MM.1S (cell line): ENCODE measurements at regions not wholly inside any gene's neighbourhood (a gene's known extent, or its start where the extent isn't known, plus 50 kb on each side); places are given as distances from the start of the nearest gene placed in this dataset.

Experiments used
- DNase-seq: peaks from one replicate; pipeline ENCODE4 v3.0.0-alpha.2; 2015
- H2AFZ ChIP-seq: fragments of 300-600 bp; sonication (generic); 2 replicates; pipeline ENCODE4 v1.6.0; 2016; ENCODE audit warnings: antibody characterized with exemption, low read length
- H3F3A ChIP-seq: fragments of 300-600 bp; sonication (generic); 2 replicates; pipeline ENCODE4 v1.6.1; 2016; ENCODE audit warnings: mild to moderate bottlenecking, antibody characterized with exemption, low read length, moderate library complexity, mixed read lengths; ENCODE audit not compliant: insufficient read depth
- H3K27ac ChIP-seq: fragments of 300-600 bp; sonication (generic); 2 replicates; pipeline ENCODE4 v1.5.1; 2016; ENCODE audit warnings: mild to moderate bottlenecking, low read length
- H3K27me3 ChIP-seq: fragments of 300-600 bp; sonication (generic); replicated peaks from 2 replicates; pipeline ENCODE4 v1.6.0; 2016; ENCODE audit warnings: low read length; ENCODE audit not compliant: insufficient read depth
- H3K36me3 ChIP-seq: fragments of 300-600 bp; sonication (generic); replicated peaks from 2 replicates; pipeline ENCODE4 v1.6.1; 2016; ENCODE audit warnings: mild to moderate bottlenecking, low read length, mixed read lengths; ENCODE audit not compliant: insufficient read depth
- H3K4me1 ChIP-seq: fragments of 300-600 bp; sonication (generic); 2 replicates; pipeline ENCODE4 v1.6.1; 2016; ENCODE audit warnings: low read length, mixed read lengths
- H3K4me2 ChIP-seq: fragments of 300-600 bp; sonication (generic); 2 replicates; pipeline ENCODE4 v1.6.0; 2016; ENCODE audit warnings: low read depth, low read length
- H3K4me3 ChIP-seq: fragments of 300-600 bp; sonication (generic); 2 replicates; pipeline ENCODE4 v1.5.1; 2016; ENCODE audit warnings: low read length, mixed read lengths
- H3K79me2 ChIP-seq: fragments of 300-600 bp; sonication (generic); 2 replicates; pipeline ENCODE4 v1.6.1; 2016; ENCODE audit warnings: mixed run types, low read length, mixed read lengths
- H3K9ac ChIP-seq: fragments of 300-600 bp; sonication (generic); 2 replicates; pipeline ENCODE4 v1.6.1; 2016; ENCODE audit warnings: low read length, mixed read lengths
- H3K9me2 ChIP-seq: fragments of 300-600 bp; sonication (generic); replicated peaks from 2 replicates; pipeline ENCODE4 v1.6.1; 2016; ENCODE audit warnings: mild to moderate bottlenecking, low read length, mixed read lengths; ENCODE audit not compliant: insufficient read depth
- H3K9me3 ChIP-seq: fragments of 300-600 bp; sonication (generic); replicated peaks from 2 replicates; pipeline ENCODE4 v1.6.1; 2016; ENCODE audit warnings: mild to moderate bottlenecking, low read length, mixed read lengths; ENCODE audit not compliant: insufficient read depth
- H4K20me1 ChIP-seq: fragments of 300-600 bp; sonication (generic); 2 replicates; pipeline ENCODE4 v1.6.1; 2016; ENCODE audit warnings: mild to moderate bottlenecking, low read length, moderate library complexity, mixed read lengths; ENCODE audit not compliant: insufficient read depth
- EZH2 ChIP-seq: fragments of 300-600 bp; sonication (generic); optimal IDR thresholded peaks from 2 replicates; pipeline ENCODE3; 2017; ENCODE audit warnings: low read depth, mild to moderate bottlenecking, antibody characterized with exemption, low read length, mixed read lengths
- EZH2phosphoT487 ChIP-seq: fragments of 300-600 bp; sonication (generic); IDR thresholded peaks from 2 replicates; pipeline ENCODE4 v1.6.1; 2018; ENCODE audit warnings: antibody characterized with exemption, low read length
- TF ChIP-seq, protein P1 (sequence below): fragments of 300-600 bp; sonication (generic); IDR thresholded peaks from 2 replicates; pipeline ENCODE4 v1.5.1; 2016; ENCODE audit warnings: antibody characterized with exemption, low read length, mixed read lengths

DNA sequence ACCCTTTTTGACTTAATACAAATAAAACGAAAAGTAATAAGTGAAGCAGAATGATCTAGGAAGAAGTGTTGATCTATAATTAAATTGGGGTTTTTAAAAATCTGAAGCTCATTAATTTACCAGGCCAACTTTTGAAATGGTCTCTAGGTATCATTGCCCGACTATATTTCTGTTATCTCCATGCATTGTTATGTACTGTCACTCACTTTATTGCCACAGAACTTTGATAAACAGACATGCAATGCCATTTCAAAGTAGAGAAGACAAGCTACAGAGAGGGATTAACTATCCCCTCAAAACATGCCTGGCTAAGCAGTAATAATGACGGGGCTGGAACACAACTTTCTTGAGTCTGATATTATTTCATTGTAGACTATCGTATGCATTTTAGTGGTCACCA lies 147.6 kb upstream of the ITGA4 start:
- Histone ChIP-seq H3K27ac (peak overlapping the region; percentile 99), H3K9ac (peak overlapping the region; percentile 95), H3K4me3 (peak overlapping the region; percentile 56)

DNA sequence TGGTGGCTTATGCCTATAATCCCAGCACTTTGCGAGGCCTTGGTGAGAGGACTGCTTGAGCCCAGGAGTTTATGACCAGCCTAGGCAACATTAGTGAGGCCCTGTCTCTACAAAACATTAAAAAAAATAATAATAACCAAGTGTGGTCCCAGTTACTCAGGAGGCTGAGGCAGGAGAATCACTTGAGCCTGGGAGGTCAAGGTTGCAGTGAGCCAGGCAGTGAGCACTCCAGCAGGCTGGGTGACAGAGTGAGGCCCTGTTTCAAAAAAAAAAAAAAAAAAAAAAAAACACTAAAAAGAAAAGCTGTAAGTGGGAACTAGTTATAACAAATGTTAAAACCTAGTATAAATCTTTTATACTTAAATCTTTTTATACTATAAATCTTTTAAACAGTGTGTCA lies 146.2 kb upstream of the ITGA4 start:
- H3F3A ChIP-seq: peaks cover 86% of the 10 kb centered on the region

More for the DNA sequence above, 147.6 kb upstream of the ITGA4 start:
- Histone ChIP-seq H3K9me2 (no peaks in the 10 kb centered on the region), H3K27me3 (no peaks in the 10 kb centered on the region), H3K79me2 (0 out of 2 replicates have a peak, but pooled peaks cover 8% of the 10 kb centered on the region), H3F3A (peaks cover 94% of the 10 kb centered on the region), H4K20me1 (no peaks in the 10 kb centered on the region), H3K4me1 (peaks cover 54% of the 10 kb centered on the region), H2AFZ (peak overlapping the region; percentile 72), H3K36me3 (no peaks in the 10 kb centered on the region), H3K4me2 (peak overlapping the region; percentile 86), H3K9me3 (no peaks in the 10 kb centered on the region)
- TF ChIP-seq EZH2phosphoT487 (no peak), EZH2 (no peak)
- TF ChIP-seq, protein P1, sequence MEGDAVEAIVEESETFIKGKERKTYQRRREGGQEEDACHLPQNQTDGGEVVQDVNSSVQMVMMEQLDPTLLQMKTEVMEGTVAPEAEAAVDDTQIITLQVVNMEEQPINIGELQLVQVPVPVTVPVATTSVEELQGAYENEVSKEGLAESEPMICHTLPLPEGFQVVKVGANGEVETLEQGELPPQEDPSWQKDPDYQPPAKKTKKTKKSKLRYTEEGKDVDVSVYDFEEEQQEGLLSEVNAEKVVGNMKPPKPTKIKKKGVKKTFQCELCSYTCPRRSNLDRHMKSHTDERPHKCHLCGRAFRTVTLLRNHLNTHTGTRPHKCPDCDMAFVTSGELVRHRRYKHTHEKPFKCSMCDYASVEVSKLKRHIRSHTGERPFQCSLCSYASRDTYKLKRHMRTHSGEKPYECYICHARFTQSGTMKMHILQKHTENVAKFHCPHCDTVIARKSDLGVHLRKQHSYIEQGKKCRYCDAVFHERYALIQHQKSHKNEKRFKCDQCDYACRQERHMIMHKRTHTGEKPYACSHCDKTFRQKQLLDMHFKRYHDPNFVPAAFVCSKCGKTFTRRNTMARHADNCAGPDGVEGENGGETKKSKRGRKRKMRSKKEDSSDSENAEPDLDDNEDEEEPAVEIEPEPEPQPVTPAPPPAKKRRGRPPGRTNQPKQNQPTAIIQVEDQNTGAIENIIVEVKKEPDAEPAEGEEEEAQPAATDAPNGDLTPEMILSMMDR: no peak
- DNase-seq: peak; percentile 30

GRCh38 chr2:181311837-181312236 lies 145.3 kb upstream of the ITGA4 start:
- Histone ChIP-seq H3K27me3 (no peaks in the 10 kb centered on the region), H2AFZ (no peak overlapping the region), H3K4me2 (peak overlapping the region; percentile 60), H3K4me1 (peaks cover 45% of the 10 kb centered on the region), H3K9ac (peak overlapping the region; percentile 79), H3F3A (peaks cover 77% of the 10 kb centered on the region), H3K4me3 (peak overlapping the region; percentile 42), H3K79me2 (0 out of 2 replicates have a peak, but pooled peaks cover 8% of the 10 kb centered on the region), H3K9me3 (no peaks in the 10 kb centered on the region), H4K20me1 (no peaks in the 10 kb centered on the region), H3K27ac (peak overlapping the region; percentile 99), H3K36me3 (no peaks in the 10 kb centered on the region), H3K9me2 (no peaks in the 10 kb centered on the region)
- DNase-seq: peak; percentile 71
- TF ChIP-seq EZH2 (no peak), EZH2phosphoT487 (no peak)
- TF ChIP-seq, protein P1: no peak

More for the DNA sequence above, 146.2 kb upstream of the ITGA4 start:
- H3K9me2 ChIP-seq: no peaks in the 10 kb centered on the region
- H3K79me2 ChIP-seq: 0 out of 2 replicates have a peak, but pooled peaks cover 8% of the 10 kb centered on the region
- TF ChIP-seq, protein P1: no peak
- TF ChIP-seq EZH2 (no peak), EZH2phosphoT487 (no peak)
- H3K9me3 ChIP-seq: no peaks in the 10 kb centered on the region
- peak overlapping the region; percentile 79; the same call in 1 of the 2 replicates for H3K9ac ChIP-seq
- peak; percentile 36 for DNase-seq
- no peaks in the 10 kb centered on the region for H3K27me3 ChIP-seq
- no peaks in the 10 kb centered on the region for H4K20me1 ChIP-seq
- H3K4me2 ChIP-seq: peak overlapping the region; percentile 60; the same call in 1 of the 2 replicates
- peaks cover 51% of the 10 kb centered on the region for H3K4me1 ChIP-seq
- H3K27ac ChIP-seq: peak overlapping the region; percentile 99; the same call in 1 of the 2 replicates
- H3K36me3 ChIP-seq: no peaks in the 10 kb centered on the region
- no peak overlapping the region for H3K4me3 ChIP-seq
- no peak overlapping the region for H2AFZ ChIP-seq
